H9 (cell line): ENCODE measurements at regions not wholly inside any gene's neighbourhood (a gene's known extent, or its start where the extent isn't known, plus 50 kb on each side); places are given as distances from the start of the nearest gene placed in this dataset.

Source experiments
- DNase-seq: peaks from one replicate; pipeline ENCODE4 v3.0.0-alpha.2; 2017
- H2AFZ ChIP-seq: one replicate; pipeline ENCODE4 v1.6.1; 2013; ENCODE audit warnings: mild to moderate bottlenecking, low read length, control low read depth, moderate library complexity
- H2AK5ac ChIP-seq: 2 replicates; pipeline ENCODE4 v1.6.1; 2013; ENCODE audit warnings: low read length, control low read depth, mixed read lengths; ENCODE audit not compliant: insufficient read length
- H2BK120ac ChIP-seq: one replicate; pipeline ENCODE4 v1.6.1; 2013; ENCODE audit warnings: low read depth, mild to moderate bottlenecking, low read length, control low read depth, inconsistent platforms; ENCODE audit not compliant: poor library complexity, severe bottlenecking
- H2BK12ac ChIP-seq: 2 replicates; pipeline ENCODE4 v1.6.1; 2013; ENCODE audit warnings: low read length, control low read depth, mixed read lengths, low read depth; ENCODE audit not compliant: insufficient read length
- H2BK15ac ChIP-seq: 2 replicates; pipeline ENCODE4 v1.6.1; 2013; ENCODE audit warnings: low read depth, low read length, control low read depth
- H2BK20ac ChIP-seq: one replicate; pipeline ENCODE4 v1.6.1; 2013; ENCODE audit warnings: low read depth, mild to moderate bottlenecking, low read length, control low read depth, inconsistent platforms; ENCODE audit not compliant: poor library complexity, severe bottlenecking
- H2BK5ac ChIP-seq: 2 replicates; pipeline ENCODE4 v1.6.1; 2013; ENCODE audit warnings: low read length, control low read depth, mixed read lengths; ENCODE audit not compliant: insufficient read length
- H3K14ac ChIP-seq: 2 replicates; pipeline ENCODE4 v1.6.1; 2013; ENCODE audit warnings: low read length, control low read depth; ENCODE audit not compliant: insufficient read depth
- H3K18ac ChIP-seq: 2 replicates; pipeline ENCODE4 v1.6.1; 2013; ENCODE audit warnings: low read depth, mild to moderate bottlenecking, mixed read lengths, low read length, control low read depth; ENCODE audit not compliant: insufficient read length
- H3K23ac ChIP-seq: 2 replicates; pipeline ENCODE4 v1.6.1; 2013; ENCODE audit warnings: low read length, control low read depth, mixed read lengths, low read depth; ENCODE audit not compliant: insufficient read length
- H3K23me2 ChIP-seq: 2 replicates; pipeline ENCODE4 v1.6.1; 2013; ENCODE audit warnings: low read depth, mild to moderate bottlenecking, mixed read lengths, low read length, control low read depth; ENCODE audit not compliant: insufficient read length, poor library complexity, severe bottlenecking
- H3K27ac ChIP-seq: 2 replicates; pipeline ENCODE4 v1.5.1; 2013; ENCODE audit warnings: low read length, control low read depth, mixed read lengths, low read depth; ENCODE audit not compliant: insufficient read length
- H3K27me3 ChIP-seq: 2 replicates; pipeline ENCODE4 v1.6.1; 2013; ENCODE audit warnings: low read length, control low read depth, inconsistent platforms; ENCODE audit not compliant: insufficient read depth
- H3K4ac ChIP-seq: 2 replicates; pipeline ENCODE4 v1.6.1; 2013; ENCODE audit warnings: low read depth, mild to moderate bottlenecking, control low read depth, inconsistent platforms, low read length, moderate library complexity
- H3K4me1 ChIP-seq: 2 replicates; pipeline ENCODE4 v1.6.1; 2013; ENCODE audit warnings: low read length, control low read depth, inconsistent platforms; ENCODE audit not compliant: insufficient read depth
- H3K4me2 ChIP-seq: 2 replicates; pipeline ENCODE4 v1.6.1; 2013; ENCODE audit warnings: low read length, control low read depth, mixed read lengths; ENCODE audit not compliant: insufficient read length, insufficient read depth
- H3K56ac ChIP-seq: 2 replicates; pipeline ENCODE4 v1.6.1; 2013; ENCODE audit warnings: low read depth, mild to moderate bottlenecking, mixed read lengths, low read length, control low read depth; ENCODE audit not compliant: insufficient read length
- H3K79me1 ChIP-seq: 2 replicates; pipeline ENCODE4 v1.6.1; 2013; ENCODE audit warnings: low read depth, mild to moderate bottlenecking, moderate library complexity, low read length, control low read depth, inconsistent platforms; ENCODE audit not compliant: insufficient read depth, poor library complexity, severe bottlenecking
- H3K79me2 ChIP-seq: 2 replicates; pipeline ENCODE4 v1.6.1; 2013; ENCODE audit warnings: low read length, control low read depth, inconsistent platforms; ENCODE audit not compliant: insufficient read depth
- H3K9ac ChIP-seq: 2 replicates; pipeline ENCODE4 v1.6.1; 2013; ENCODE audit warnings: low read length, control low read depth, mixed read lengths; ENCODE audit not compliant: insufficient read length; ENCODE audit errors: extremely low read depth
- H3K9me3 ChIP-seq: one replicate; pipeline ENCODE4 v1.6.1; 2013; ENCODE audit warnings: low read depth, low read length, inconsistent platforms; ENCODE audit not compliant: control insufficient read depth
- H3T11ph ChIP-seq: one replicate; pipeline ENCODE4 v1.6.1; 2013; ENCODE audit warnings: mild to moderate bottlenecking, low read length, control low read depth, inconsistent platforms
- H4K20me1 ChIP-seq: one replicate; pipeline ENCODE4 v1.6.1; 2013; ENCODE audit not compliant: control insufficient read depth, insufficient read length, insufficient read depth
- H4K5ac ChIP-seq: 2 replicates; pipeline ENCODE4 v1.6.1; 2013; ENCODE audit warnings: low read depth, mild to moderate bottlenecking, mixed read lengths, low read length, control low read depth; ENCODE audit not compliant: insufficient read length
- H4K8ac ChIP-seq: replicated peaks from 2 replicates; pipeline ENCODE4 v1.6.1; 2013; ENCODE audit warnings: low read length, control low read depth, mixed read lengths, low read depth; ENCODE audit not compliant: insufficient read length
- H4K91ac ChIP-seq: 2 replicates; pipeline ENCODE4 v1.6.1; 2013; ENCODE audit warnings: low read depth, mild to moderate bottlenecking, moderate library complexity, mixed read lengths, low read length, control low read depth; ENCODE audit not compliant: insufficient read length
- H3K27ac Mint-ChIP-seq, 3 experiments: 2 replicates in 2 of 3; 3 replicates in 1 of 3; pipeline ENCODE4 v1.8.0; 2020 to 2021; ENCODE audit warnings: mixed read lengths in 3 of 3, mild to moderate bottlenecking in 1 of 3, moderate library complexity in 1 of 3
- H3K27me3 Mint-ChIP-seq: 2 replicates; pipeline ENCODE4 v1.8.0; 2021; ENCODE audit warnings: low read depth, mild to moderate bottlenecking, moderate library complexity, mixed read lengths
- H3K36me3 Mint-ChIP-seq, 3 experiments: 2 replicates in 2 of 3; 3 replicates in 1 of 3; pipeline ENCODE4 v1.8.0; 2020 to 2021; ENCODE audit warnings: low read depth in 3 of 3, mixed read lengths in 3 of 3; ENCODE audit not compliant: insufficient read depth in 1 of 3
- H3K4me1 Mint-ChIP-seq, 2 experiments: 2 replicates each; pipeline ENCODE4 v1.8.0; 2020; ENCODE audit warnings: mixed read lengths in 2 of 2
- H3K4me3 Mint-ChIP-seq, 2 experiments: 2 replicates in 1 of 2; 3 replicates in 1 of 2; pipeline ENCODE4 v1.8.0; 2020 to 2021; ENCODE audit warnings: mild to moderate bottlenecking in 2 of 2, mixed read lengths in 2 of 2, moderate library complexity in 1 of 2
- H3K9me3 Mint-ChIP-seq, 2 experiments: 2 replicates in 1 of 2; 3 replicates in 1 of 2; pipeline ENCODE4 v1.8.0; 2020; ENCODE audit warnings: mild to moderate bottlenecking in 2 of 2, mixed read lengths in 2 of 2, moderate library complexity in 1 of 2
- CTCF ChIP-seq: fragments of 200-600 bp; sonication (generic); conservative IDR thresholded peaks from 3 replicates; pipeline ENCODE4 v1.8.0; 2021; ENCODE audit warnings: antibody characterized with exemption, mild to moderate bottlenecking
- WGBS: extraction: QIAGEN DNeasy Blood & Tissue Kit; methylation state at CpG from one replicate; pipeline ENCODE4 v1.1.7; 2013; ENCODE audit warnings: missing lambda C conversion rate, low lambda C conversion rate, mixed read lengths; ENCODE audit not compliant: insufficient read length; ENCODE audit errors: extremely low coverage; 5-methylcytosine and 5-hydroxymethylcytosine counted together

DNA sequence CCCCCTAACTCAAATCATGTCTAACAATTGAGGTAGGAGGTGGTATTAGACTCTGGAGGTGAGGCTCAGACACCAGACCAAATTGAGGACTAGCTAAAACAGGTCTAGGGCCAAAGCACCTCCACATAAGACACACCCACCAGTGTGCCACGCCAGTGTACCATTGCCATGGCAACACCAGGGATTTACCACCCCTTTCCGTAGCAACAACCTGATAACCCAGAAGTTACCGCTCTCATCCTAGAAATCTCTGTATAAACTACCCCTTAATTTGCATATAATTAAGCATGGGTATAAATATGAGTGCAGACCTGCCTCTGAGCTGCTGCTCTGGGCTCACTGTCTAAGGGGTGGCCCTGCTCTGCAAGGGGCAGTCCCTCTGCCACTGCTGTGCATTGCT lies 57.4 kb upstream of the PPP2R5C start:
- H3K23ac ChIP-seq, result no peak overlapping the region
- no peaks in the 10 kb centered on the region for H3K9me3 ChIP-seq
- no peaks in the 10 kb centered on the region for H3K79me2 ChIP-seq
- no peaks in the 10 kb centered on the region for H3K36me3 Mint-ChIP-seq
- no peak overlapping the region for H2AK5ac ChIP-seq
- no peak overlapping the region for H3K27ac ChIP-seq
- no peak overlapping the region for H2AFZ ChIP-seq
- peaks cover 8 to 11% of the 10 kb centered on the region in 2 experiments for H3K9me3 Mint-ChIP-seq
- no peak overlapping the region for H4K5ac ChIP-seq
- peaks cover 65% of the 10 kb centered on the region for H3K27me3 Mint-ChIP-seq
- H3K4me2 ChIP-seq, result no peak overlapping the region
- H3K18ac ChIP-seq, result no peak overlapping the region
- H3K27me3 ChIP-seq, result no peaks in the 10 kb centered on the region
- no peak overlapping the region for H3K4me3 Mint-ChIP-seq
- no CpG with 5 or more reads among the region's 3 CpGs for WGBS
- H2BK20ac ChIP-seq, result no peak overlapping the region
- H2BK120ac ChIP-seq, result no peak overlapping the region
- H3K4ac ChIP-seq, result no peak overlapping the region
- H3K4me1 ChIP-seq, result no peaks in the 10 kb centered on the region
- no peaks in the 10 kb centered on the region for H3K23me2 ChIP-seq
- H3K9ac ChIP-seq, result no peak overlapping the region
- no peak for TF ChIP-seq CTCF
- H4K91ac ChIP-seq, result no peak overlapping the region
- DNase-seq, result no peak
- no peaks in the 10 kb centered on the region for H3K79me1 ChIP-seq
- no peak overlapping the region for H3T11ph ChIP-seq
- no peak overlapping the region for H2BK5ac ChIP-seq
- no peak overlapping the region for H3K14ac ChIP-seq
- no peak overlapping the region for H3K27ac Mint-ChIP-seq
- no peak overlapping the region for H2BK12ac ChIP-seq
- H4K8ac ChIP-seq, result no peak overlapping the region
- H3K4me1 Mint-ChIP-seq, result peaks cover 11 to 14% of the 10 kb centered on the region in 2 experiments
- H4K20me1 ChIP-seq, result no peaks in the 10 kb centered on the region
- H3K56ac ChIP-seq, result no peak overlapping the region
- H2BK15ac ChIP-seq, result no peak overlapping the region
